ENCODE measurements at regions not wholly inside any gene's neighbourhood (a gene's known extent, or its start where the extent isn't known, plus 50 kb on each side); places are given as distances from the start of the nearest gene placed in this dataset.

DNA sequence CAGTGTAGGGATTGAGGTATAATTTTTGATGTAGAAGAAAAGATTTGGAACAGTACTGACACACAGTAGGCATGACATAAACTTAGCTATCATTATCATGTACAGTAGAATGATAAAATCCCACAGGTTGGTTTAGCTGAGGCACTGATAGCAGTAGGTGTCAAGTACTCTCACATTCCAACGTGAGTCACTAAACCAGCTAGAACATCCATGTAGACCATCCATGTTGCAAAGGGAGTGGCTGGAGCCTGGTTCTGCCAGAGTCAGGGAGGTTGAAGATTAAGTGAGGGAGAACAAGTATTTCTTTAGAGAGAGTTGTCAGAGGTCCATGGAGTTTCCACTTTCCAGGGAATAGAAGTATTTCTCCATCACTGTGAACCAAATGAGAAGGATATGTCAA is 157.2 kb upstream of the TMEM108 start:
- Histone ChIP-seq H3K9me3 (no peaks in the 10 kb centered on the region), H2AFZ (ENCODE audit: low read depth) (no peak overlapping the region), H4K20me1 (ENCODE audit: insufficient read depth) (no peaks in the 10 kb centered on the region), H3K79me2 (ENCODE audit: insufficient read depth) (no peaks in the 10 kb centered on the region), H3K9me2 (no peaks in the 10 kb centered on the region), H3K27me3 (ENCODE audit: insufficient read depth) (no peaks in the 10 kb centered on the region), H3K36me3 (replicated peaks in 1 of 2; ENCODE audit: control insufficient read depth in 1 of 2, insufficient read depth in 2 of 2, low read length in 1 of 2) (no peaks in the 10 kb centered on the region), H3K4me2 (no peak overlapping the region), H3K27ac (ENCODE audit: low read depth in 2 of 2, low read length in 1 of 2) (no peak overlapping the region), H3K9ac (no peak overlapping the region), H3F3A (replicated peaks; ENCODE audit: insufficient read depth) (no peaks in the 10 kb centered on the region), H3K4me3 (ENCODE audit: low read depth in 2 of 2, low read length in 1 of 2) (no peak overlapping the region), H3K4me1 (ENCODE audit: control insufficient read depth in 1 of 2, insufficient read depth in 2 of 2, low read depth in 1 of 2, low read length in 1 of 2) (peaks cover 0 to 4% of the 10 kb centered on the region in 2 experiments; a peak in 1 of 4 replicates)
- no peak for TF ChIP-seq YY1 (IDR thresholded peaks at IDR 0.05; ENCODE audit: low read depth)
- TF ChIP-seq FOSL2 (IDR thresholded peaks at IDR 0.05; ENCODE audit: borderline replicate concordance, low read depth): no peak
- TF ChIP-seq, protein P1, sequence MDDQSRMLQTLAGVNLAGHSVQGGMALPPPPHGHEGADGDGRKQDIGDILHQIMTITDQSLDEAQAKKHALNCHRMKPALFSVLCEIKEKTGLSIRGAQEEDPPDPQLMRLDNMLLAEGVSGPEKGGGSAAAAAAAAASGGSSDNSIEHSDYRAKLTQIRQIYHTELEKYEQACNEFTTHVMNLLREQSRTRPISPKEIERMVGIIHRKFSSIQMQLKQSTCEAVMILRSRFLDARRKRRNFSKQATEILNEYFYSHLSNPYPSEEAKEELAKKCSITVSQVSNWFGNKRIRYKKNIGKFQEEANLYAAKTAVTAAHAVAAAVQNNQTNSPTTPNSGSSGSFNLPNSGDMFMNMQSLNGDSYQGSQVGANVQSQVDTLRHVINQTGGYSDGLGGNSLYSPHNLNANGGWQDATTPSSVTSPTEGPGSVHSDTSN (IDR thresholded peaks at IDR 0.05): no peak
- DNase-seq: no peak
- WGBS (ENCODE audit: low lambda C conversion rate): 40% methylated on average over 1 of the region's 1 CpG
- POLR2A ChIA-PET: no interaction called here
- CTCF ChIA-PET: interaction anchor here (0.9 kb wide), 1 partner anchor 8 kb away, joined by 3 read pairs; no protein-coding TSS in a partner anchor

DNA sequence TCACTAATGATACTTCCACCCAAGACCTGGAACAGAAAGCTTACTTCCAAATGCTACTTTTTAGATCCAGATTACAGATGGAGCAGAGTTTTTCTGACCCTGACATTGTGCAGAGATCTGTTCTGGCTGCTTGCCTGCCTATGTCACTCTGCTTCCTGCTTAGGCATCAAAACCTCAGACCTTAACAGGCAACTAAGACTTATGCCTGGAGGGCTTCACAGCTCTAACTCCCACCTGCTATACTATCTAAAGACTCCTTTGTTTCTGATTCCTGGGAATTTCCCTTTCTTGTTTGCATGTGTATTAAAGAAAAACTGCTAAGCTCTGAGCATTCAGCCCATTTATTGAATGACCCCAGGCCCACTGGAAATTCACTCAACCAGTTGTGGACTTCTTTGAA is 157.4 kb upstream of the NPHP3 start:
- POLR2A ChIA-PET: interaction anchor here (0.9 kb wide), 1 partner anchor 158 kb away, joined by 3 read pairs; the partner anchor contains the start of gene TMEM108
- H3K4me1 ChIP-seq (ENCODE audit: control insufficient read depth in 1 of 2, insufficient read depth in 2 of 2, low read depth in 1 of 2, low read length in 1 of 2): peaks cover 0 to 4% of the 10 kb centered on the region in 2 experiments; a peak in 1 of 4 replicates
- no peaks in the 10 kb centered on the region for H4K20me1 ChIP-seq (ENCODE audit: insufficient read depth)
- no peaks in the 10 kb centered on the region for H3K27me3 ChIP-seq (ENCODE audit: insufficient read depth)
- DNase-seq: peak; percentile 28
- no peaks in the 10 kb centered on the region for H3K79me2 ChIP-seq (ENCODE audit: insufficient read depth)
- H3K9ac ChIP-seq: no peak overlapping the region
- H3K4me2 ChIP-seq: no peak overlapping the region
- H3K27ac ChIP-seq (ENCODE audit: low read depth in 2 of 2, low read length in 1 of 2): peak overlapping the region in 1 of 2 experiments; percentile 62; a peak in 1 of 4 replicates
- CTCF ChIA-PET: no interaction called here
- no peak overlapping the region for H3K4me3 ChIP-seq (ENCODE audit: low read depth in 2 of 2, low read length in 1 of 2)
- no peaks in the 10 kb centered on the region for H3K9me2 ChIP-seq
- no peaks in the 10 kb centered on the region for H3K9me3 ChIP-seq
- H2AFZ ChIP-seq (ENCODE audit: low read depth): no peak overlapping the region
- H3F3A ChIP-seq (replicated peaks; ENCODE audit: insufficient read depth): no peaks in the 10 kb centered on the region
- TF ChIP-seq NRF1 (IDR thresholded peaks at IDR 0.05; ENCODE audit: low read depth, low read length) (no peak), RXRA (IDR thresholded peaks at IDR 0.05; ENCODE audit: borderline replicate concordance, low read depth) (no peak), MXI1 (IDR thresholded peaks at IDR 0.05; ENCODE audit: low read depth, low read length) (no peak), GATA2 (CRISPR knock-in tag; IDR thresholded peaks at IDR 0.05) (peak; percentile 40; the same call in 1 of the 2 replicates), FOXJ3 (CRISPR knock-in tag; IDR thresholded peaks at IDR 0.05) (0 out of 2 replicates have a peak, but pooled peaks have one; percentile 30), EP300 (IDR thresholded peaks at IDR 0.05; ENCODE audit: borderline replicate concordance in 1 of 2, low read depth in 1 of 2, low read length in 1 of 2) (peak in 1 of 2 experiments; percentile 32; a peak in 1 of 4 replicates)
- H3K36me3 ChIP-seq (replicated peaks in 1 of 2; ENCODE audit: control insufficient read depth in 1 of 2, insufficient read depth in 2 of 2, low read length in 1 of 2): no peaks in the 10 kb centered on the region

DNA sequence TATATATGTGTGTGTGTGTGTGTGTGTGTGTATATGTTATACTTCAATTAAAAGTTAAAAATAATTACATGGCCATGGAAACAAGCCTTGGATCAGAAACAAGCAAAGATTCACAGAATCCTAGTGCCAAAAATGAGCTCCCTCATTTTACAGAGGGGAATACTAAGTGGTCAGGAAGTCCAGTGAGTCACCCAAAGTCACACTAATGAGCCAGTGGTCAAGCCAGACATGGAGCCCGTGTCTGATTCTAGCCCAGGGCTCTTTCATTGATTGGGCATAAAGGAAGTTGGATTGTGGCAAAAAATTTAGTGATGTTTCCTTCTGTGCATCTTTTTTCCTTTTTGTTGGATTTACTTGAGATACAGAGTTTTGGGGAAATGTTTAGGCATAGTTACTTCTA is 152.5 kb upstream of the NPHP3 start:
- Histone ChIP-seq H3K79me2 (ENCODE audit: insufficient read depth) (no peaks in the 10 kb centered on the region), H3K9me2 (no peaks in the 10 kb centered on the region), H3F3A (replicated peaks; ENCODE audit: insufficient read depth) (no peaks in the 10 kb centered on the region), H3K4me2 (no peak overlapping the region), H3K36me3 (replicated peaks in 1 of 2; ENCODE audit: control insufficient read depth in 1 of 2, insufficient read depth in 2 of 2, low read length in 1 of 2) (no peaks in the 10 kb centered on the region), H3K27me3 (ENCODE audit: insufficient read depth) (no peaks in the 10 kb centered on the region), H3K9ac (no peak overlapping the region), H3K4me3 (ENCODE audit: low read depth in 2 of 2, low read length in 1 of 2) (no peak overlapping the region), H3K27ac (ENCODE audit: low read depth in 2 of 2, low read length in 1 of 2) (no peak overlapping the region), H3K4me1 (ENCODE audit: control insufficient read depth in 1 of 2, insufficient read depth in 2 of 2, low read depth in 1 of 2, low read length in 1 of 2) (peaks cover 0 to 4% of the 10 kb centered on the region in 2 experiments; a peak in 1 of 4 replicates), H3K9me3 (no peaks in the 10 kb centered on the region), H4K20me1 (ENCODE audit: insufficient read depth) (no peaks in the 10 kb centered on the region), H2AFZ (ENCODE audit: low read depth) (no peak overlapping the region)
- WGBS (ENCODE audit: low lambda C conversion rate): 0% methylated on average over 1 of the region's 1 CpG
- DNase-seq: no peak
- ChIA-PET POLR2A (no interaction called here), CTCF (no interaction called here)
- TF ChIP-seq, protein P2, sequence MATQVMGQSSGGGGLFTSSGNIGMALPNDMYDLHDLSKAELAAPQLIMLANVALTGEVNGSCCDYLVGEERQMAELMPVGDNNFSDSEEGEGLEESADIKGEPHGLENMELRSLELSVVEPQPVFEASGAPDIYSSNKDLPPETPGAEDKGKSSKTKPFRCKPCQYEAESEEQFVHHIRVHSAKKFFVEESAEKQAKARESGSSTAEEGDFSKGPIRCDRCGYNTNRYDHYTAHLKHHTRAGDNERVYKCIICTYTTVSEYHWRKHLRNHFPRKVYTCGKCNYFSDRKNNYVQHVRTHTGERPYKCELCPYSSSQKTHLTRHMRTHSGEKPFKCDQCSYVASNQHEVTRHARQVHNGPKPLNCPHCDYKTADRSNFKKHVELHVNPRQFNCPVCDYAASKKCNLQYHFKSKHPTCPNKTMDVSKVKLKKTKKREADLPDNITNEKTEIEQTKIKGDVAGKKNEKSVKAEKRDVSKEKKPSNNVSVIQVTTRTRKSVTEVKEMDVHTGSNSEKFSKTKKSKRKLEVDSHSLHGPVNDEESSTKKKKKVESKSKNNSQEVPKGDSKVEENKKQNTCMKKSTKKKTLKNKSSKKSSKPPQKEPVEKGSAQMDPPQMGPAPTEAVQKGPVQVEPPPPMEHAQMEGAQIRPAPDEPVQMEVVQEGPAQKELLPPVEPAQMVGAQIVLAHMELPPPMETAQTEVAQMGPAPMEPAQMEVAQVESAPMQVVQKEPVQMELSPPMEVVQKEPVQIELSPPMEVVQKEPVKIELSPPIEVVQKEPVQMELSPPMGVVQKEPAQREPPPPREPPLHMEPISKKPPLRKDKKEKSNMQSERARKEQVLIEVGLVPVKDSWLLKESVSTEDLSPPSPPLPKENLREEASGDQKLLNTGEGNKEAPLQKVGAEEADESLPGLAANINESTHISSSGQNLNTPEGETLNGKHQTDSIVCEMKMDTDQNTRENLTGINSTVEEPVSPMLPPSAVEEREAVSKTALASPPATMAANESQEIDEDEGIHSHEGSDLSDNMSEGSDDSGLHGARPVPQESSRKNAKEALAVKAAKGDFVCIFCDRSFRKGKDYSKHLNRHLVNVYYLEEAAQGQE (IDR thresholded peaks at IDR 0.05; ENCODE audit: low read depth, low read length): no peak
- no peak for TF ChIP-seq MEF2A (IDR thresholded peaks at IDR 0.05; ENCODE audit: borderline replicate concordance, low read depth)
- TF ChIP-seq, protein P3, sequence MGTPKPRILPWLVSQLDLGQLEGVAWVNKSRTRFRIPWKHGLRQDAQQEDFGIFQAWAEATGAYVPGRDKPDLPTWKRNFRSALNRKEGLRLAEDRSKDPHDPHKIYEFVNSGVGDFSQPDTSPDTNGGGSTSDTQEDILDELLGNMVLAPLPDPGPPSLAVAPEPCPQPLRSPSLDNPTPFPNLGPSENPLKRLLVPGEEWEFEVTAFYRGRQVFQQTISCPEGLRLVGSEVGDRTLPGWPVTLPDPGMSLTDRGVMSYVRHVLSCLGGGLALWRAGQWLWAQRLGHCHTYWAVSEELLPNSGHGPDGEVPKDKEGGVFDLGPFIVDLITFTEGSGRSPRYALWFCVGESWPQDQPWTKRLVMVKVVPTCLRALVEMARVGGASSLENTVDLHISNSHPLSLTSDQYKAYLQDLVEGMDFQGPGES (IDR thresholded peaks at IDR 0.05; ENCODE audit: low read depth, low read length): no peak
- TF ChIP-seq MXI1 (IDR thresholded peaks at IDR 0.05; ENCODE audit: low read depth, low read length): no peak
- TF ChIP-seq, protein P4, sequence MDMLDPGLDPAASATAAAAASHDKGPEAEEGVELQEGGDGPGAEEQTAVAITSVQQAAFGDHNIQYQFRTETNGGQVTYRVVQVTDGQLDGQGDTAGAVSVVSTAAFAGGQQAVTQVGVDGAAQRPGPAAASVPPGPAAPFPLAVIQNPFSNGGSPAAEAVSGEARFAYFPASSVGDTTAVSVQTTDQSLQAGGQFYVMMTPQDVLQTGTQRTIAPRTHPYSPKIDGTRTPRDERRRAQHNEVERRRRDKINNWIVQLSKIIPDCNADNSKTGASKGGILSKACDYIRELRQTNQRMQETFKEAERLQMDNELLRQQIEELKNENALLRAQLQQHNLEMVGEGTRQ (IDR thresholded peaks at IDR 0.05; ENCODE audit: borderline replicate concordance, low read depth, low read length): no peak
- no peak for TF ChIP-seq NFIC (IDR thresholded peaks at IDR 0.05; ENCODE audit: borderline replicate concordance)
- TF ChIP-seq YY1 (IDR thresholded peaks at IDR 0.05; ENCODE audit: low read depth): no peak
- no peak for TF ChIP-seq POLR2AphosphoS5 (IDR thresholded peaks at IDR 0.05; ENCODE audit: low read depth, low read length)
- TF ChIP-seq TEAD4 (IDR thresholded peaks at IDR 0.05; ENCODE audit: borderline replicate concordance, insufficient read depth): no peak
